HG03432 (cell line): ENCODE measurements at regions not wholly inside any gene's neighbourhood (a gene's known extent, or its start where the extent isn't known, plus 50 kb on each side); places are given as distances from the start of the nearest gene placed in this dataset.
"Not testable (repeated sequence)": the region's sequence is repeated elsewhere in the genome, so short reads cannot be mapped to it uniquely, and the experiment has no call there.

Experiments used
- ATAC-seq: cut with Tn5 transposase; IDR thresholded peaks from one replicate; pipeline ENCODE4 v1.9.1; 2021; ENCODE audit warnings: mild to moderate bottlenecking, moderate library complexity; ENCODE audit not compliant: unreplicated experiment

DNA sequence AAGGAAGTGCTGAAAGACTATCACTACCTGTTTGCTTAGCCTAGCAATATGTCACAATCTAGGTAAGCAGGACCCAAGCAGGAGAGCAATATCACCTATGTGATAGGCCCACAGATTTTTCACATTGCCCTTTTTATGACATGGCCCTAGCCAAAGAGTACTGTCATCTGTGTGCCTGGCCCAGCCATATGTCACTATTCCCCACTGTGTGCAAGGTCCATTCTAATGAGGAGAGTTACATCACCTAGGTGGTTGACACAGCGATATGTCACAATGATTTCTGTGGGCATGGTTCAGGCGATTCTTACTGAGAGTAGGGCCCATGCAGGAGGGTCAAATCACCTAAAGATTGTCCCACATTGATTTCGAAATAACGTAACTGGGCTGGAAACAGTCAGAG is 967.7 kb upstream of the AMELY start:
- ATAC-seq: no peak

DNA sequence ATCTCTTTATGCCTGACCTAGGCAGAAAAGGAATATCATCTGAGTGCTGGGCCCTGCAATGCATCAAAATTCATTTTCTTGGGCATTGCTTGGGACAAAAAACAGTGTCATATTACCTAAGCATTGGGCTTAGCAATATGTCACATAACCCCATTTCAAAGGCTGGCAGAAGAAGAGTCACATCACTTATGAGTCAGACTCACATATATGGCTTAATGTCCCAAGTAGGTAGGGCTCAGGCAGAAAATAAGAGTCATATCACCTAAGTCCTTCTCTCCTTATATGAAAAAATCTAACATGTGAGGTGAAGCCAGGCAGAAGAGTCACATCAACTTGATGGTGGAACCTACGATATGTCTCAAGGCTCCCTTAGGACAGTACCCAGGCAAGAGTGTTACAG is 967.2 kb upstream of the AMELY start:
- ATAC-seq: no peak

DNA sequence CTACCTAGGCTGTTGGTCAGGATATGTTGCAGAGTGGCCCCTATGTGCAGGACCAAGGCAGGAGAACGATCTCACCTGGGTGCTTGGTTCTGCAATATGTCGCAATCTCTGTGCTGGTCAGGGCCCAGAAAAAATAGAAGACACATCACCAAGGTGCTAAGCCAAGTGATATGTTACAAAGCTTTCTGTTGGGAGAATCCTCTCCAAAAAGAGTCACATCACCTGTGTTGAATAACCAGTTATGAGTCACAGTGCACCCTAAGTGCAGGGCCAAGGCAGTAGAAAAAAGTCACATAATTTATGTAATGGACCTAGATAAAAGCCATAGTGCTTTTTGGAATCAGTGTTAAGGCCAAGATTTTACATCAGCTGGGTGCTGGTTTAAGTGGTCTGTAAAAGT is 965.9 kb upstream of the AMELY start:
- ATAC-seq: no peak

DNA sequence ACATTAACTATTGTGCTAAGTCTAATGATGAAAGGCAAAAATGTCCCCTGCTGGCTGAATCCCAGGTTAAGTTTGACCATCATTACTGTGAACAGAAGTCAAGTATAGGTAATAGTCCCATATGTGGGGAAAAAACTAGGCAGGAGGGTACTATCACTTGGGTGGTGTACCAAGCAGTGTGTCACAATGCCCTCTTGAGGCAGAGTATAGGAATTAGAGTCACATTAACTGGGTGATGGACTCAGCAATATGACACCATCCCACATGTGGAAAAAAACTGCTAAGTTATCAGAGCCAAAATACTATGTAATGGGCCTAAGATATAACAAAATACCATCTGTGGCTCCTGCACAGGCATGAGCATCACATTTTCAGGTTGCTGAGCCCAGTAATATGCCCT is 962.5 kb upstream of the AMELY start:
- ATAC-seq: no peak

DNA sequence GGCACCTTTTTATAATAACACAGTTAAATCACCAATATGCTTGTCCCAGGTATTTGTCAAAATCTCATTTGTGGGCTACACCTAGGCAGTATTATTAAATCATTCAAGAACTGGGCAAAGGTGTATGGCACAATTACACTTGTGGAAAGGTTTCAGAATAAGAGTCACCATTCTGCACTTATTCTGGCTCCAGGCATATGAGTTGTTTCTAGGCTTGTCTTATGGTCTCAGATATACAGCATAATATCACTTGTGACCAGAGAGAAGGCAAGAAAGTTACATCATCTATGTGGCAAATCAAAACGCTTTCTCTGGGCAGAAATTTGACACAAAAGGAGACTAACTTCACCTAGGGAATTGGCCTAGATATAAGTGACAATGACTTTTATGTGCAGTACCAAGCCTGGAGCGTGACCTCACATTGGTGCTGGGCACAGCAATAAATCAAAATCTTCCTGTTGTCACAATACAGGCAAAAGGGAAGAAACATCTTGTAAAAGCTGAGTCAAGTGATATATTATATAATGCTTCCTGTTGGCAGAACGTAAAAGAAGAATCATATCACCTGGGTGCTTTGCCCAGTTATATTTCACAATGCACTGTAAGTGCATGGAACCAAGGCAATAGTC is 959.9 kb upstream of the AMELY start:
- ATAC-seq: no peak

DNA sequence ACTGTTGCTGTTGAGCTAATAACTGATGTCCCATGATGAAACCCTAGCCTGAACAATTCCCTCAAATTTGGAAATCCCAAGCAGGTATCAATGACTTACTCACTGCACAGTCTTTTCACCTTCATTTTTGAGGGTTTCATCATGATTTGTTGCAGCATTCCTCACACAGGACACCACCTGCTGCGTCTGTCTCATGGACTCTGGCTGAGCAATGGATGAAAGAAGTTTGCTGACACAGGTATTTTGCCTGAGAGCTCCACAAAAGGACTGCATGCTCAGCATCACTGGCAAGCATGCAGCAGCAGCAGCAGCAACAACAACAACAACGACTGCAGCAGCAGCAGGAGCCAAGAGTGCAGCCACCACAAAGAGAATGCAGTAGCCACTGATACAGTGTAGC is 955.4 kb upstream of the AMELY start:
- ATAC-seq: no peak

DNA sequence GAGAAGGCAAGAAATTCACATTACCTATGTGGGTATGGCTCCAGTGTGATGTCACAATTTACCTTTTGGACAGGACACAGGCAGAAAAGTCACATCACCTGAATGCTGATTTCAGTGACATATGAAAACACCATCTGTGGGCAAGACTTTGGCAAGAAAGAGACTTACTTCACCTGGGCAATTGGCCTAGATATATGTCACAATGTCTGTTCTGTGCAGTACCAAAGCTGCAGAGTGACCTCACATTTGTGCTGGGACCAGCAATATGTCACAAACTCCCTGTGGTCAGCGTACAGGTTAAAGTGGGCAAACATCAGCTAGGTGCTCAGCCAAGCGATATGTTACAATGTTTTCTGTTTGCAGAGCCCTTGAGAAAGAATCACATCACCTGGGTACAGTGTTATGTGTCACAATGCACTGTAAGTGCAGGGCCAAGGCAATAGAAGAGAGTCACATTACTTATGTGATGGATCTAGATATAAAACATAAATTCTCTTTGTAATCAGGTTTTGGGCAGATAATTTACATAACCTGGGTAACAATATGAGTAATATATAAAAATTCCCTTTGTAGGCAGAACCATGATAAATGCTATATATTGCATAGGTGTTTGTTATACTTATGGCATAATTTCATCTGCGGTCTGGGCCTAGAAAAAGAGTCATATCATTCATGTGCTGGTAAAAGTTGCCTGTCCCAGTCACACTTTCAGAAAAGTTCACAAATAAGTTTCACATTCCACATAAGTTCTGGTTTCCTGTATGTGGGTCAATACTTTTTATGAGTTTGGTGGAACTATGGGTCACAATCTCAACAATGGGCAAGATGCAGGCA is 949.4 kb upstream of the AMELY start:
- ATAC-seq: no peak

DNA sequence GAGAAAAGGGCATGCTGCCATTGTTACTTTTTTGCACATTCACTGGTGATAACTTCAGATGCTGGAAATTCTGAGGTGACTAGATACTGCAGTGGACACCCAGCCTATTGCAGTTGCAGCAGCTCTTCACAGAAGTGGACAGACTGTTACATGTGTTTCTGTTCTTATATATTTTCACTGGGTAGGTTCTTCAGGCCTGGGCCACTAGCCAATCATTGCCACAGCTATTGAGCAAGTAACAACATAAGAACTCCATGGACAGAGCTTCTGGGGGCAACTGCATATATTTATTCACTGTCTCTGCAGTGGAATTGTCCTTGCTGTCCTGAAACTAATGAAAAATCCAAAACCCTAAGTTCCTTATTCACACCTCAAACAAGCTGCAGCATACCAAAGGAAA is 938.6 kb upstream of the AMELY start:
- no peak for ATAC-seq

DNA sequence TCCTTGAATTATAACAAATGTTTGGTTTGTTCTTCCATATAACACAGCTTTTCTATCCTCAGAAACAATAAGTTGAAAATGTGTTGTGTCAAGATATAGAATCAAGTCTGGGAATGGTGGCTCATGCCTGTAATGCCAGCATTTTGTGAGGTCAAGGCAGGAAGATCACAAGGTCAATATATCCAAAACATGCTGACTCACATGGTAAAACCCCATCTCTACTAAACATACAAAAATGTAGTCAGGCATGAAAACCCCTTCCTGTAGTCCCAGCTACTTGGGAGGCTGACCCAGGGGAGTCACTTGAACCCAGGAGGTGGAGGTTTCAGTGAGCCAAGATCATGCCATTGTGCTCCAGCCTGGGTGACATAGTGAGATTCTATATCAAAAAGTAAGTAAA is 934.2 kb upstream of the AMELY start:
- ATAC-seq: no peak

DNA sequence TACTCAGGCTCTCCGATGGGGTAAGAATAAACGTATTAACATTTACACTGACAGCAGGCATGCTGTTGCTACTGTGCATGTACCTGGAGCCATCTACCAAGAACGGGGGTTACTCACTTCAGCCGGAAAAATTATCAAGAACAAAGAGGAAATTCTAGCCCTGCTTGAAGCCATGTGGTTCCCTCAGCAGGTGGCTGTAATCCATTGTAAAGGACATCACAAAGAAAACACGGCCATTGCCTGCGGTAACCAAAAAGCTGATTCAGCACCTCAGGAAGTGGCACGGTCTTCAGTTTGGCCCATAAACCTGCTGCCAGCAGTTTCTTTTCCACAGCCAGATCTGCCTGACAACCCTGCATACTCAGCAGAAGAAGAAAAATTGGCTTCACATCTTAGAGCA is 925.5 kb upstream of the AMELY start:
- no peak for ATAC-seq

DNA sequence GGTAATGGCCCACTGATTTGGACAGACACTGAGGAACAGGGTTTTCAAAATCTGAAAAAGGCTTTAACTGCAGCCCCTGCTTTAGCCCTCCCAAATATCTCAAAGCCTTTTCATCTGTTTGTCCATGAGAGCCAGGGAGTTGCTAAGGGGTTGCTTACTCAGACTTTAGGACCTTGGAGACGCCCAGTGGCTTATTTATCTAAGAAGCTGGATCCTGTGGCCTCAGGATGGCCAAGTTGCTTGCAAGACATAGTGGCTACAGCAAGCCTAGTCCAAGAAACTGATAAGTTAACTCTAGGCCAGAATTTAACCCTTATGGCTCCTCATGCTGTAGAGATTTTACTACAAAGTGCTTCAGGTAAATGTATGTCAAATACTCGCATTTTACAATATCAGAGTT is 924.8 kb upstream of the AMELY start:
- ATAC-seq: no peak

DNA sequence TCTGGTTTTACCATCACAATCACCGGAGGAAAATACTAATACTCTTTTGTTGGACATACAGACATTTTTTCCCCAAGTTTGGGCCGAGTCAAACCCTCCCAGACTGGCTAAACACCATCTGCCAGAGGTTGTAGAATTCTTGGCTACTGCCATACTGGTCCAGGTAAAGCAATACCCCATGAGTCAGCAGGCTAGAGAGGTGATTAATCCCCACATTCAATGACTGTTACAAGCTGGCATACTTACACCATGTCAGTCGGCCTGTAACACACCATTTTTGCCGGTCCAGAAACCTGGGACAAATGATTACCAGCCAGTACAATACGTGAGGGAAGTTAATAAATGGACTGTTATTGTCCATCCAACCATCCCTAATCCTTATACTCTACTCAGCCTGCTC is 923.9 kb upstream of the AMELY start:
- ATAC-seq: no peak

DNA sequence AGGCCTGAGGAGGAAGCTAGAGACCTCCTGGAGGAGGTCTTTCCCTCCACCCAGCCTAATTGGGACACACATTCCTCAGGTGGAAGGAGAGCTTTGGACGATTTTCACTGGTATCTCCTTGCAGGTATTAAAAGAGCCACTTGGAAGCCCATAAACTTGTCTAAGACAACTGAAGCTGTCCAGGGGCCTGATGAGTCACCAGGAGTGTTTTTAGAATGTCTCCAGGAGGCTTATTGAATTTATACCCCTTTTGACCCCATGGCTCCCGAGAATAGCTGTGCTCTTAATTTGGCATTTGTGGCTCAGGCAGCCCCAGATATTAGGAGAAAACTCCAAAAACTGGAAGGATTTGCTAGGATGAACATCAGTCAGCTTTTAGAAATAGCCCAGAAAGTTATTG is 922.7 kb upstream of the AMELY start:
- ATAC-seq: no peak

DNA sequence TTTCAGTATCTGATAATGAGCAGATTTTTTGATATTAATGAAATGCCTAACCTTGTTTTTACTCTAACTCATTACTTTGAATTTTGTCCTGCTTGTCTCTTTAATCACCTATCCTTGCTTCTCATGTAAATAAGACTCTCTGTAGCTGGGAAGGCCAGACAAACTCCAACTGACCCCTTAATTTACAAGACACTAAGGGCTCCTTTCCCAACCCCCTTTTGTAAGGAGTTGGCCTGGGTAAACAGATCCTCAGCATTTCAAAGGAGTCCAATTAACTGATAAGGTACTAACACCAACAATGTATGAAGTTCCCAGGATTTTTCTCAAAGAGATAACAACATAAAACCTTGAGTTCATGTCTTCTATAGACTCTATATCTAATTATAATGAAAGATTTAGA is 919.3 kb upstream of the AMELY start:
- ATAC-seq: not testable (repeated sequence)

DNA sequence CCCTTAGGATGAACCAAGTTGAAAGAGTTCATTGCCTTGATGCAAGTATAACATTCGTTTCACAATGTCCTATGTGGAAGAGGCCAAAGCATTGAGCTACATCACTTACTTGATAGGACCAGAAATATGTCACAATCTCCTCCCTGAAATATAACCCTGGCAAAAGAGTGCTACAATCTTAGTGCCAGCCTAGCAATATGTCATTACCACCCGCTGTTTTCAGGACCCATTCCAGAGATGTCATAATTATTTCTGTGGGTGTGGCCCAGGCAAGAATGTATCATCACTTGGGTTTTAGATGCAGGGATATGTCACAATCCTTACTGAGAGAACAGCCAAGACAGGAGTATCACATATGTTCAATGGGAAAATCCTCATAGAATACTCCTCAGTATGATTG is 915.0 kb upstream of the AMELY start:
- ATAC-seq: no peak

DNA sequence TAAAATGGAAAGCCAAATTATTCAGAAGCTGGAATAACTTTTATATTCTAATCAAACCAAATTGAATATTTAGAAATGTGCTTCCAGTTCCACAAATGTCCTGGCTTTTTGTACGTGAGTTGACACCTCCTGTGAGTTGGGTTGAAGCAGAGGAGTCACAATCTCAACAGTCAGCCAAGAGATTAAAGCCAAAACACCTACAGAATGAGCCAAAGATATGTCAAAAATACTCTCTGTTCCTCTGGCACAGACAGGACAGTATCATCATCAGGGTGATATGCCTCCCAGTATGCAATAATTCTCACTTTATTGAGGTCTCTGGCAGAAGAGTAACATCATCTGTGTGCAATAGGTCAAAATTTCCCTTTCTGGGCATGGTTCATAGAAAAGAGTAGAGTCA is 914.3 kb upstream of the AMELY start:
- ATAC-seq: no peak

DNA sequence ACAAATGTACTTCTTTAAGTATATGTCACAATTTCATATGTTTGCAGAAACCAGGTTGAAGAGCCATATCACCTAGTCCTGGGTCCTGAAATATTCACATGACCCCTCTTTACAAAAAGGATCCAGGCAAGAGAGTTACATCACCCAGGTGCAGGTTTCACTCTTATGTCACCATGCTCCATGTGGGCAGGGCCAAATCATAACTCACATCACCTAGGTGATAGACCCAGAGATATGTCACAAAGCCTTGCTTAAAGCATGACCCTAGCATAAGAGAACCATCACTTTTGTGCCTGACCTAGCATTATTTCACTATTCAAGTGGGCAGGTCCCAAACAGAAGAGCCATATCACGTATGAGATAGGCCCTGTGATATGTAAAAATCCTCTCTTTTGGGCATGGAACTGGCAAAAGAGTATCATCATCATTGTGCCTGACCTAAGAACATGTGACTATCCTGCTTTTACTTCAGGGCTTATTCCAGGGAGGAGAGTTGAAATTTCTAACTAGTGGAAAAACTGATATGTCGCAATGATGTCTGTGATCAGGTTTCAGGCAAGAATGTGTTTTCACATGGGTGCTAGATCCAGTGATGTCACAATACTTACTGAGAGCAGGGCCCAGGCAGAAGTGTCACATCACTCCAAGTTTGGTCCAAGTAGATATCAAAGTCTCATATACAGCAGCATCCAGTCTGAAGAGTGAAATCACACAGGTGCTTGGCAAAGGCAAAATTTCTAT is 909.9 kb upstream of the AMELY start:
- no peak for ATAC-seq

DNA sequence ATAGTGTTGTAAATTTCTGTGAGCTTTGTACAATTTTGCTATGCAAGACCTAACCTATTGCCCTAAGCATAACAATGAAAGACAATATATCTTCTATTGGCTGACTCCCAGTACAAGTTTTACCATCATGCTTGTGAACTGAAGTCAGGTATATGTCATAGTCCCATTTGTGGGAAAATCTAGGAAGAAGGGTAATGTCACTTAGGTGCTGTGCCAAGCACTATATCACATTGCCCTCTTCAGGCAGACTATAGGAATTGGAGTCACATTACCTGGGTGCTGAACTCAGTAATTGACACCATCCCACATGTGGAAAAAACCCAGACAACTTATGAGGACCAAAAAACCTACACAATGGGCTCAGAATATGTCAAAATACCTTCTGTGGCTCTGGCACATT is 907.4 kb upstream of the AMELY start:
- ATAC-seq: no peak

DNA sequence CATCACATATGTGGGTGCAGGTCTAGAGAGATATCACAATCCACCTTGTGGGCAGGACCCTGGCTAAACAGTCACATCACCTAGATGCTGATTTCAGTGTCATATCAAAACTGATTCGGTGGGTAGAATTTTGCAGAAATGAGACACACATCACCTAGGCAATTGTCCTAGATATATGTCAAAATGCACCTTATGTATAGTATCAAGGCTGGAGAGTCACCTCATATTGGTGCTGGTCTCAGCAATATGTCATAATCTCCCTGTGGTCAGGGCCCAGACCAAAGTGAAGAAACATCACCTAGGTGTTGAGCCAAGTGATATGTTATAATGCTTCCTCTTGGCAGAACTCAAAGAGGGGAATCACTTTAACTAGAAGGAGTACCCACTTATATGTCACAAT is 905.0 kb upstream of the AMELY start:
- ATAC-seq: no peak

DNA sequence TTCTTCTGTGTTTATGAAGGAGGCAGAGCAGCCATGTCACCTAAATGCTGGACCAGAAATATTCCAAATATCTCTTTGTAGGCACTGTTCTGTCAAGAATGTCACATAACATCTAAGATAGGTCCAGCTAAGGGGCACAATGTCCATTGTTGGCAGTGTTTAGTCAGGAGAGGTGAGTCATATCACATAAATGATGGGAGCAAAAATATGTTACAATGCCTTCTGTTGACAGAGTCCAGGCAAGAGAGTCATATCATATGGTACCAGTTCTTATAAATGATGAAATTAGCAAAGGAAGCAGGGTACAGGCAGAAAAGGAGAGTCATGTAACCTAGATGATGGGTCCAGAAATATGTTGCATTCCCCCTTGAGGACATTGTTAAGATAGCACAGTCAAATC is 904.4 kb upstream of the AMELY start:
- ATAC-seq: no peak

DNA sequence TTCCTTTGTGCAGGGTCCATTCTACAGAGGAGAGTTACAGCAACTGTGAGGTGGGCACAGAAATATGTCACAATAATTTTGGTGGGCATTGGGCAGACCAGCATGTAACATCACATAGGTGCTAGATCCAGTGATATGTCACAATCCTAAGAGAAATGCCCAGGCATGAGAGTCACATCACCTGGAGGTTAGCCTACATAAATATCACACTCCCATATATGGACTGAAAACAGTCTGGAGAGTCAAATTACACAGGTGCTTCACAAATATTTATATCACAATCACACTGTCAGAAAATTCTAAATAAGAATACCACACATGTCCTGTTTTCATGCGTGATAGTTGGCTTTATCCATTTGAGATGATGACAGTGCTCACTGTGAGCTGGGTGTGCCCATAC is 903.7 kb upstream of the AMELY start:
- ATAC-seq: no peak

DNA sequence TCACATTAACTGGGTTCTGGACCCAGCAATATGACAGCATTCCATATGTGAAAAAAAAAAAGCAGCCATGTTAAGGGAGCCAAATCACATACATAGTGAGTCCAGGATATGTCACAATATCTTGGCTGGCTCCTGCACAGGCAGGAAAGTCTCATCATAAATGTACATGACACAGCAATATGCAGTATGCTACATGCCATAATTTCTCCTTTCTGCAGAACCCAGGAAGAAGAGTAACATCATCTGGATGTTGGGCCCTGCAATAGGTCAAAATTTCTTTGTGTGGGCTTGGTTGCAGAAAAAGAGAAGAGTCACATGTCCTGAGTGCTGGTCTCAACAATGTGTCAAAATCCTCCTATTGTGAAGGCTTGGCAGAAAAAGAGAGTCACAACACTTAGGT is 902.8 kb upstream of the AMELY start:
- no peak for ATAC-seq
